HEK293 (cell line): ENCODE measurements at regions not wholly inside any gene's neighbourhood (a gene's known extent, or its start where the extent isn't known, plus 50 kb on each side); places are given as distances from the start of the nearest gene placed in this dataset.

Source experiments
- CTCF ChIA-PET: fragments of 350-600 bp; formaldehyde crosslinking; extraction: SDS; loops from one replicate; lab custom pipeline; 2021; ENCODE audit warnings: antibody characterized with exemption; lab: Yijun Ruan, JAX
- POLR2A ChIA-PET: fragments of 300-600 bp; formaldehyde crosslinking; extraction: SDS; loops from one replicate; lab custom pipeline; 2020; ENCODE audit warnings: antibody characterized with exemption, inconsistent platforms; lab: Yijun Ruan, JAX
- H3K27ac ChIP-seq: fragments of 200-500 bp; sonication (Bioruptor generic); 2 replicates; pipeline ENCODE4 v1.5.1; 2014; ENCODE audit warnings: low read depth, low read length, control low read depth, inconsistent platforms; ENCODE audit errors: extremely low read depth
- H3K36me3 ChIP-seq, 2 experiments: fragments of 200-500 bp in 1 of 2; sonication (Bioruptor generic) in 1 of 2; 1 replicate in 1 of 2; 2 replicates in 1 of 2; pipeline ENCODE4 v1.5.1; 2014 to 2017; ENCODE audit warnings: inconsistent platforms in 2 of 2, low read length in 2 of 2; ENCODE audit not compliant: control insufficient read depth in 2 of 2, insufficient read depth in 1 of 2
- H3K4me1 ChIP-seq: fragments of 200-500 bp; sonication (Bioruptor generic); 2 replicates; pipeline ENCODE4 v1.5.1; 2014; ENCODE audit warnings: mild to moderate bottlenecking, low read length, inconsistent platforms; ENCODE audit not compliant: control insufficient read depth, insufficient read depth
- H3K4me3 ChIP-seq: 2 replicates; pipeline ENCODE4 v1.5.1; 2011; ENCODE audit warnings: low read depth, mild to moderate bottlenecking, control low read depth, low read length, moderate library complexity
- H3K9me3 ChIP-seq: fragments of 200-500 bp; sonication (Bioruptor generic); 2 replicates; pipeline ENCODE4 v1.5.1; 2014; ENCODE audit warnings: low read depth, low read length, inconsistent platforms; ENCODE audit not compliant: control insufficient read depth, insufficient read depth
- BCL11B ChIP-seq: fragments of 450-650 bp; formaldehyde crosslinking; IDR thresholded peaks from 2 replicates; pipeline ENCODE4 v1.5.1; 2016; ENCODE audit warnings: low read depth, missing biosample characterization, missing genetic modification characterization
- OSR2 ChIP-seq: fragments of 450-650 bp; formaldehyde crosslinking; IDR thresholded peaks from 2 replicates; pipeline ENCODE4 v1.5.1; 2016; ENCODE audit warnings: missing biosample characterization, missing genetic modification characterization
- SCRT1 ChIP-seq: fragments of 450-650 bp; formaldehyde crosslinking; IDR thresholded peaks from 2 replicates; pipeline ENCODE4 v1.5.1; 2016; ENCODE audit warnings: missing biosample characterization, missing genetic modification characterization, borderline replicate concordance
- SETDB1 ChIP-seq: IDR thresholded peaks from one replicate; pipeline ENCODE4 v1.6.1; 2017; ENCODE audit warnings: mild to moderate bottlenecking, low read length, moderate library complexity, mixed read lengths; ENCODE audit not compliant: insufficient read length
- ZBTB10 ChIP-seq: fragments of 450-650 bp; formaldehyde crosslinking; IDR thresholded peaks from 2 replicates; pipeline ENCODE4 v1.5.1; 2016; ENCODE audit warnings: missing biosample characterization, missing genetic modification characterization
- ZBTB44 ChIP-seq: fragments of 450-650 bp; IDR thresholded peaks from 2 replicates; pipeline ENCODE4 v1.5.1; 2018; ENCODE audit warnings: missing biosample characterization, mild to moderate bottlenecking, missing genetic modification characterization
- ZBTB49 ChIP-seq: fragments of 450-650 bp; formaldehyde crosslinking; IDR thresholded peaks from 2 replicates; pipeline ENCODE4 v1.5.1; 2016; ENCODE audit warnings: missing biosample characterization, missing genetic modification characterization, low read depth
- ZNF157 ChIP-seq: fragments of 450-650 bp; formaldehyde crosslinking; IDR thresholded peaks from 2 replicates; pipeline ENCODE4 v1.5.1; 2016; ENCODE audit warnings: missing biosample characterization, missing genetic modification characterization
- ZNF274 ChIP-seq, 2 experiments: fragments of 200-500 bp in 1 of 2; fragments of 450-650 bp in 1 of 2; sonication (Bioruptor generic) in 1 of 2; formaldehyde crosslinking in 1 of 2; IDR thresholded peaks; 2 replicates each; pipeline versions ENCODE4 v1.5.1 to v1.6.1; 2014 to 2016; ENCODE audit warnings: borderline replicate concordance in 1 of 2, inconsistent platforms in 1 of 2, low read length in 1 of 2, missing biosample characterization in 1 of 2, missing genetic modification characterization in 1 of 2
- ZNF366 ChIP-seq: fragments of 450-650 bp; formaldehyde crosslinking; conservative IDR thresholded peaks from 2 replicates; pipeline ENCODE4 v1.5.1; 2016; ENCODE audit warnings: missing biosample characterization, missing genetic modification characterization
- ZNF792 ChIP-seq: fragments of 450-650 bp; formaldehyde crosslinking; IDR thresholded peaks from 2 replicates; pipeline ENCODE4 v1.5.1; 2016; ENCODE audit warnings: missing biosample characterization, missing genetic modification characterization
- ZSCAN30 ChIP-seq: fragments of 450-650 bp; IDR thresholded peaks from 2 replicates; pipeline ENCODE4 v1.5.1; 2018; ENCODE audit warnings: missing biosample characterization, mild to moderate bottlenecking, missing genetic modification characterization, moderate library complexity
- TF ChIP-seq, protein P1 (sequence below): fragments of 450-650 bp; formaldehyde crosslinking; IDR thresholded peaks from 2 replicates; pipeline ENCODE4 v1.5.1; 2016; ENCODE audit warnings: missing biosample characterization, missing genetic modification characterization
- TF ChIP-seq, protein P2 (sequence below): fragments of 450-650 bp; formaldehyde crosslinking; IDR thresholded peaks from 2 replicates; pipeline ENCODE4 v1.5.1; 2016; ENCODE audit warnings: missing biosample characterization, missing genetic modification characterization

DNA sequence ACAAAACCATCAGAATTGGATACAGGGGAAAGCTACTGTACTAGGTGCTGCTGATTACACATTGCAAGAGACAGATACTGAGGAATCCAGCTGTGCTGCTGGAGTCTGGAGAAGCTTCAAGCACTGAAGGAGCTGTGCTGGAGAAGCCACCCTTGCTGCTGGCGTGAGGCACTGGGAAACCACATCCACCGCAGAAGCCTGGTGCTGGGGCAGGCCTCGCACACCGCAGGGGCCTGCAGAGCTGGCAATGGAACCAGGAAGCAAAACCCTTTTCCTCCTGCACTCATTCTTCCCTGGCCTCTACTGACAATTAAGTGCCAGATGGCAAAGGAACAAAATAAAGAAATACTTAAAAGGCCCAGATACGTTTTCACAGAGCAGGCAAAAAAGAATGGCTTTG is 94.4 kb upstream of the MSH6 start:
- no peaks in the 10 kb centered on the region for H3K9me3 ChIP-seq
- ChIA-PET POLR2A (no interaction called here), CTCF (no interaction called here)
- H3K4me3 ChIP-seq = no peak overlapping the region
- no peak for TF ChIP-seq ZBTB10
- no peak for TF ChIP-seq ZNF792 (tag by site-specific recombination)
- no peak for TF ChIP-seq OSR2 (tag by site-specific recombination)
- no peak for TF ChIP-seq ZBTB49 (tag by site-specific recombination)
- TF ChIP-seq ZNF366 (tag by site-specific recombination) = no peak
- no peak for TF ChIP-seq ZBTB44
- TF ChIP-seq, protein P1, sequence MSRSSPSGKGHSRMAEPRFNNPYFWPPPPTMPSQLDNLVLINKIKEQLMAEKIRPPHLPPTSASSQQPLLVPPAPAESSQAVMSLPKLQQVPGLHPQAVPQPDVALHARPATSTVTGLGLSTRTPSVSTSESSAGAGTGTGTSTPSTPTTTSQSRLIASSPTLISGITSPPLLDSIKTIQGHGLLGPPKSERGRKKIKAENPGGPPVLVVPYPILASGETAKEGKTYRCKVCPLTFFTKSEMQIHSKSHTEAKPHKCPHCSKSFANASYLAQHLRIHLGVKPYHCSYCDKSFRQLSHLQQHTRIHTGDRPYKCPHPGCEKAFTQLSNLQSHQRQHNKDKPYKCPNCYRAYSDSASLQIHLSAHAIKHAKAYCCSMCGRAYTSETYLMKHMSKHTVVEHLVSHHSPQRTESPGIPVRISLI (tag by site-specific recombination) = no peak
- TF ChIP-seq ZNF157 (tag by site-specific recombination) = no peak
- TF ChIP-seq, protein P2, sequence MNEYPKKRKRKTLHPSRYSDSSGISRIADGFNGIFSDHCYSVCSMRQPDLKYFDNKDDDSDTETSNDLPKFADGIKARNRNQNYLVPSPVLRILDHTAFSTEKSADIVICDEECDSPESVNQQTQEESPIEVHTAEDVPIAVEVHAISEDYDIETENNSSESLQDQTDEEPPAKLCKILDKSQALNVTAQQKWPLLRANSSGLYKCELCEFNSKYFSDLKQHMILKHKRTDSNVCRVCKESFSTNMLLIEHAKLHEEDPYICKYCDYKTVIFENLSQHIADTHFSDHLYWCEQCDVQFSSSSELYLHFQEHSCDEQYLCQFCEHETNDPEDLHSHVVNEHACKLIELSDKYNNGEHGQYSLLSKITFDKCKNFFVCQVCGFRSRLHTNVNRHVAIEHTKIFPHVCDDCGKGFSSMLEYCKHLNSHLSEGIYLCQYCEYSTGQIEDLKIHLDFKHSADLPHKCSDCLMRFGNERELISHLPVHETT (tag by site-specific recombination) = no peak
- TF ChIP-seq ZSCAN30 (tag by site-specific recombination) = no peak
- no peak for TF ChIP-seq ZNF274 (IDR thresholded peaks at IDR 0.05; ENCODE audit: low read length)
- TF ChIP-seq ZNF274 (tag by site-specific recombination; IDR thresholded peaks at IDR 0.05; ENCODE audit: borderline replicate concordance) = no peak
- no peak for TF ChIP-seq SCRT1 (tag by site-specific recombination)
- TF ChIP-seq, all 188 proteins: peak for 0
- H3K27ac ChIP-seq = no peak overlapping the region
- H3K4me1 ChIP-seq = no peaks in the 10 kb centered on the region
- no peaks in the 10 kb centered on the region; a peak in 1 of 3 replicates for H3K36me3 ChIP-seq

DNA sequence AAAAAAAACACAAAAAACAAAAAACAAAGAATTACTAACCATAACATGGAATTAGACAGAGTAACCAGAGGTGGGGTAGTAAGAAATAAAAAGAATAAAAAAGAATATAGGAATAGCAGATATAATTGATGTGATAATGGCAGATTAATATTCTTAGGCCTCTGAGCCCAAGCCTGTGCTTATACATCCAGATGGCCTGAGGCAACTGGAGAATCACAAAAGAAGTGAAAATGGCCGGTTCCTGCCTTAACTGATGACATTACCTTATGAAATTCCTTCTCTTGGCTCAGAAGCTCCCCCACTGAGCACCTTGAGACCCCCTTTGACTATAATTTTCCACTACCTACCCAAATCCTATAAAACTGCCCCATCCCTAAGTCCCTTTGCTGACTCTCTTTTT is 95.1 kb upstream of the MSH6 start:
- TF ChIP-seq BCL11B (no peak), SETDB1 (peak; percentile 23)
- TF ChIP-seq, all 188 proteins: peak for 1
- H3K9me3 ChIP-seq = no peaks in the 10 kb centered on the region
- no peak overlapping the region for H3K4me3 ChIP-seq
- H3K36me3 ChIP-seq = no peaks in the 10 kb centered on the region; a peak in 1 of 3 replicates
- CTCF ChIA-PET = no interaction called here
- H3K4me1 ChIP-seq = no peaks in the 10 kb centered on the region
- POLR2A ChIA-PET = no interaction called here
- H3K27ac ChIP-seq = no peak overlapping the region
